ENCODE measurements at regions not wholly inside any gene's neighbourhood (a gene's known extent, or its start where the extent isn't known, plus 50 kb on each side); places are given as distances from the start of the nearest gene placed in this dataset.
"Not testable (repeated sequence)": the region's sequence is repeated elsewhere in the genome, so short reads cannot be mapped to it uniquely, and the experiment has no call there.

DNA sequence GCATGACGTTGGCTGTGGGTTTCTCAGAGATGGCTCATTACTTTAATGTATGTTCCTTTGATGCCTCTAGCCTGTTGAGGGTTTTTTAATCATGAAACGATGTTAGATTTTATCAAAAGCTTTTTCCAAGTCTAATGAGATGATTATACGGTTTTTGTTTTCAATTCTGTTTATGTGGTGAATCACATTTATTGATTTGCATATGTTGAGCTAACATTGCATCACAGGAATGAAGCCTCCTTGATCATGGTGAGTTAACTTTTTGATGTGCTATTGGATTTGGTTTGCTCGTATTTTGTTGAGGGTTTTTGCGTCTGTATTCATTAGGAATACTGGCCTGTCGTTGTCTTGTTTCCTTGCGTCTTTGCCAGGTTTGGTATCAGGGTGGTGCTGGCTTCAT lies 52.3 kb upstream of the PTPN12 start:
- no peak for DNase-seq

DNA sequence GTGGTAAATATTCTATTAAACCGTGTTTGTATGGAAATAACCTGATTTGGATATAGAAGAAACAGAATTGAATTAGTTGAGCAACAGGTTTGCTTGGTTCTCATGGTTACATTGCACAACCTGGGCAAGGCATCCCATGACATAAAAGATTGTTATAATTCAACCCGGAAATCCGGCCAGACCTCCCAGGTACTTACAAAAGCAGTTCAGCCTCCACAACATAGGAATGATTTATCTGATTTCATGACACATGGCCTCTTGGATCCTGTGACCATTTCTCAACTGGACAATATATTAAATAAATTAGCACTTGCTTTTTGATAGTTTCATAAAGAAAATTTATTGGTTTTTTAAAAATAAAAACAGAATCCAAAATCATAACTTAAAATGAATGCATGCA lies 55.1 kb upstream of the PTPN12 start:
- DNase-seq = no peak

DNA sequence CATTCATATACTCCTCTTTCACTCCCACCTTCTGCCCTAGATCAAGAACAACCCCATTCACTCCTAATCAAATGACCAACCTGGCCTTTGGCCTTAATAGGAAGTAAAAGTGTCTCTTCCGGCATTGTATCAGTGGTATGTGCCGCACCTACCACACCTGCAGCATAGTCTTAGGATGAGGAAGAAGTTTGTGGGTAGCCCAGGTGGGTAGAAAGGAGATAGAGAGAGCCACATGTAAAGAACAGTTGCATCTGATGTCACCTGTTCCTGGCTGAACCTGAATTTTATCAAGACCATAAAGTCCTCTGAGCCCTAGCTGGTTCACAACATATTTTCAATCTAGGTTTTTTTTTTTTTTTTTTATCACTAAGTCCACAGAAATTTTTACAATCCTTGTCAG lies 55.5 kb upstream of the PTPN12 start:
- no peak for DNase-seq

DNA sequence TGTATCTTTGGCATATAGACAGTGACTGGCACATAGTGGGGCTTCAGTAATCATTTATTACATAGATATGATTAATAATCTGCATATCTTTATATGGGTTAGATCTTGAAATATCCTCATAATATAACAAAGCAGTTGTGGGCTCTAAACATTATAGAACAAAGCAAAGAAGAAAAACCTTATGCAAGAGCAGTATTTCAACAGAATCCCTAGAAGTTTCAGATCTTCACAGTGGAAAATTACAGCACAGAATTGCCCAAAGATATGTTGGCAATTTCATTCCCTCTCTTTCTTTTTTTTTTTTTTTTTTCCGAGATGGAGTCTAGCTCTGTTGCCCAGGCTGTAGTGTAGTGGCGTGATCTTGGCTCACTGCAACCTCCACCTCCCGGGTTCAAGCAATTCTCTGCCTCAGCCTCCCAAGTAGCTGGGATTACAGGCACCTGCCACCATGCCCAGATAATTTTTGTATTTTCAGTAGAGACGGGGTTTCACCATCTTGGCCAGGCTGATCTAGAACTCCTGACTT lies 56.9 kb upstream of the PTPN12 start:
- not testable (repeated sequence) for DNase-seq

DNA sequence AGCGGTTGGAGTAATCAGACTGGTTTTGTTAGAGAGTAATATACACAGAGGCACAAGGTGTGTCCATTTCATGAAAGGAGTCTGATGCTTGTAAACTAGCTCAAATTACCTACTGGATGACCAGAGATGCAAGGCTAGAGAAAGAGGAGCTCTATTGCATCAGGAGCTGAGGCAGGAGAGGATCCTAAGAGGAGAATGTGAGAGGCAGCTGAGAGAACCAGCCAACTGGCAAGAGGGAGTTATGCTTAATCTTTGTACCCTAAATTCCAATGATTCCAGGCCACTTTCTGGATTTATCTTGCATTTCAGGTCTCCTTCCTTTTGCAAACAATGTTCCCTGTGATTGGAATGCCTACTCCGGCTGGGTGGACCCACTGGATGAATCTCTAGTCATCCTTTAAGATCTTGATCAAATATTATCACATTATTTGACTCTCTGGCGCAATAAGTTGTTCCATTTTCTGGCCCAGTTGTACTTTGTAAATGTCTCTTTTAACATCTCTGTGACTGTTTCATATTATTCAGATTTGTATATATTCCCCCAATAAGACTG lies 57.5 kb upstream of the PTPN12 start:
- no peak for DNase-seq

DNA sequence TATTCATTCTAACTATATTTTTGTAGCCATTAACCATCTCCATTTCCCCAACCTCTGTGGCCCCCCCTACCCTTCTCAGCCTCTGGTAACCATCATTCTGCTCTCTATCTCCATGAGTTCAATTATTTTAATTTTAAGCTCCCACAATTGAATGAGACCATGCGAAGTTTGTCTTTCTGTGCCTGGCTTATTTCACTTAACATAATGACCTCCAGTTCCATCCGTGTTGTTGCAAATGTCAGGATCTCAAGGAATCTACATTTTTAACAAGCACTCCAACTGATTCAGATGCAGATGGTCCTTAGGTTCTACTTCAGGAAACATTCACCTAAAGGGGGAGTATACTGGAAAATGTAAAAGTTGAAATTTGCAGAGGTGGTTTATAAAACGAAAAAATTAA lies 60.2 kb upstream of the PTPN12 start:
- DNase-seq = no peak

DNA sequence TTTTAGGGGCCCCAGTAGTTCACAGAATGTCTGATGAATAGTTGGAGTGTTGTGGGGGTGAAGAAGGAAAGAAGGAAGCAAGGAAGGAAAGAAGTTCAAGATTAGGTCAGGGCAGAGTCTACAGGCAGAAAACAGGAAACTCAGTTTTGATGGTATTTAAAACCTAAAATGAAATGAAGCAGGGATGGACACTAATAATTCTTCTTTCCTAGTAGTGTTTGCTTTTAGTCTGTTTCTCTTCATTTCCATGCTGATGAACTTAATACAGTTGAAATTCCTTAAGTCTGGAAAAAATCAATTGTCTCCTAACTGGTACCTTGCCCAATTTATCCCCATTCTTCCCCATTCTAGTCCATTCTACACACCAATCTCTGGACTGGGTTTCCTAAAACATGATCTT lies 59.0 kb upstream of the GSAP start:
- no peak for DNase-seq

DNA sequence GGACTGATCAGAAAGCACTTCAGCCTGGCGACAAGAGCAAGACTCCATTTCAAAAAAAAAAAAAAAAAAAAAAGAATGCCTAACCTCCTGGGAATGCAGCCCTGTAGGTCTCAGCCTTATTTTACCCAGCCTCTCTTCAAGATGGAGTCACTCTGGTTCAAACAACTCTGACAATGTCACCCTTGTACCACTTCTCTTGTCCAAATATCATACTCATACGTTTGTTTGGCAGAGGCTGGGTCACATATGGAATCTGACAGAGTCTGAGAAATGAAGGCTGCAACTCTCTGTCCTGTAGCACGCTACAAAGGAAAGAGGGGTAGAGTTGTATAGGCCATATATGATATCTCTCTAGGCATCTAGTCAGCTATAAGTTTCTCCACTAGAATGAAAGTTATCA lies 58.6 kb upstream of the GSAP start:
- DNase-seq = no peak

DNA sequence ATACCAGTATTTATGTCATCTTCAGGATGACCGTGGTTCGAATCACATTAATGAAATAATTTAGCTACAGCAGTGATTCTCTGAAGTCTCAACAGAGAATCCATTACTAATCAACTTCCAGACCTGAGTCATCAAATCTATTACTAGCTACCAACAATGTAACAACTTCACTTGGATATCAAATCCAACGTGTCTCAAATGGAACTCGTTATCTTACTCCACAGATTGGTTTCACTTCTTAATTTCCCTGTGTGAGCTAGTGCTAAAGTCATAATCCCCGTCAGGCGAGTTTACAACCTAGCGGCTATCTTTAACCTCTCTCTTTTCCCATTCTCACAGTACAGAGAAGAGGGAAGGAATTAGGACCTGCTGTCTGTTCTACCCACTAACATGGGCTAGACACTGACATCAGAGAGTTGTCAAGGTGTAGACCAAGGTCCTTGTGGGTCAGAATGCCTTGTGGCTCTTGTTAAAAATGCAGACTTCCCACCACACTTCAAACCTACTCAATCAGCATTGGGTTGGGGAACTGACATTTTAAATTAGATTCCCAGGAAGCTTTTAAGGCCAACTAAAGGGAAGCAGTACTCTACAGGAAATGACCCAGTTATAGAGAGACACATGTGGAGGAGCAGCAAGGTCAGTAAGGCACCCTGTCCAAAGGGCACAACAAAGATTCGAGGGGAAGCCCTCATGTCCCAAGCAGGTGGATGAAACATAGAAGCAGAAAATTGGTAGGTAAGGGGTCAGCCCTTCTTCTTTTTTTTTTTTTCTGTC lies 57.3 kb upstream of the GSAP start:
- DNase-seq = no peak

DNA sequence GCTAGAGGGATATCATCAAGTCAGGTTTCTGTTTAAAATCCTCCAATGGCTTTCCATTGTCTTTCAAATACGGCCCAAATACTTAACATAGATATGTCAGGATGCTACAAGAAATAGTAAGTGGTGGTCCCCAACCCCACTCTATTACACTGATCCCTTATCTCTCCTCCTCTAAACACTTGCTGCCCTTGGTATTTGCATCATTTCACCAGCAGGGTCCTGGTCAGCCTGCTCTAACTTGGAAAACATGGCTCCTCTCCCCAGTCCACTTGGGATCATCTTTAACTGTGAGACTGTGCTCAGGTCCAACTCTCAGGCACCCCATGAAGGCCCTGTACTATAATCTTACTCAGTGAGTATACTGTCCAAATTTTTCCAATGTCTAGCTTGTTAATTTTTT lies 53.8 kb upstream of the GSAP start:
- DNase-seq = no peak

DNA sequence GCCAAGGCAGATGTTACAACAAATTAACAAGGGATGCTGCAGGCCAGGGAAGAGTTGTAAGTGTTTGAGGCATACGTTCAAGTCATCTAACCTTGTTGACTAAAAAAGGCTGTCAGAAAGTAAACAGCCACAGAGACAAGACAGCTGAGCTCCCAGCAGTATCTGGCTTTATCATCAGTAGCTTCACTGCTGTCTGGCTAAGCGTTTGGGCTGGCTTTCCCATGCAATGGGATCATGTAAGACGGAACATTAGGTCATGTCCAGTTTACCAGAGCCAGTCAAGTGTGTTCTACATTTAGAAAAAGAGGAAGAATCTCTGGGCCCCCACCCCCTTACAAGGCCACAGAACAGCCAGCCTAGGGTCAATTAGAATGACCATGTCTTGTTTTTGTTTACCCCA lies 51.3 kb upstream of the GSAP start:
- peak in 1 of 2 experiments; percentile 8 for DNase-seq

DNA sequence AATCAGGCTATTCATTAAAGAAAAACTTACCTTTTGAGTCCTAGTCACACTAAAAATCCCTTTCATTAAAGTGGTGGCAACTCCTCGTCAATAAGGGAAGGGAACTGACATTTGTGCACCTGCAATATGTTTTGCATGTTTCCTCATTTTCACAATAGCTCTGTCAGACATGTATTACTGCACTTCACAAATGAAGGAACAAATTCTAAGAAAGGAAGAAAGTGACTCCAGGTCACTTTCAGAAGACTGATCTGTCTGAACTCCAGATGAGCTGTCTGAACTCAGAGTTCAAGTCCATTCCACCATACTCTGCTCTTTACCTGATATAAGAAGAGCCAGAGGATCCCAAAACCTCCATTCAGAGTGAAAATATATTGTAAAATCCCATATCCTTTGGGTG lies 50.3 kb upstream of the GSAP start:
- DNase-seq = no peak
